Activated naive CD4-positive, alpha-beta T cell treated with anti-CD3 and anti-CD28 coated beads for 36 hours (primary cell): ENCODE measurements at regions not wholly inside any gene's neighbourhood (a gene's known extent, or its start where the extent isn't known, plus 50 kb on each side); places are given as distances from the start of the nearest gene placed in this dataset.
"Not testable (repeated sequence)": the region's sequence is repeated elsewhere in the genome, so short reads cannot be mapped to it uniquely, and the experiment has no call there.

ENCODE experiments used
- CTCF ChIA-PET: fragments of 350-600 bp; sonication (Branson Sonifier 250); formaldehyde crosslinking; loops from one replicate; lab custom pipeline; 2021; ENCODE audit warnings: antibody characterized with exemption; lab: Charles Lee
- DNase-seq: peaks from one replicate; pipeline ENCODE4 v3.0.0-alpha.2; 2020
- H3K27ac Mint-ChIP-seq: one replicate; pipeline ENCODE4 v1.8.0; 2021; ENCODE audit warnings: mild to moderate bottlenecking, mixed read lengths
- H3K27me3 Mint-ChIP-seq: one replicate; pipeline ENCODE4 v1.8.0; 2021; ENCODE audit warnings: low read depth, mixed read lengths
- H3K36me3 Mint-ChIP-seq: one replicate; pipeline ENCODE4 v1.8.0; 2021; ENCODE audit warnings: low read depth, mixed read lengths
- H3K4me1 Mint-ChIP-seq: one replicate; pipeline ENCODE4 v1.8.0; 2021; ENCODE audit warnings: low read depth, mixed read lengths
- H3K4me3 Mint-ChIP-seq: one replicate; pipeline ENCODE4 v1.8.0; 2021; ENCODE audit warnings: mild to moderate bottlenecking, moderate library complexity, mixed read lengths
- H3K9me3 Mint-ChIP-seq: one replicate; pipeline ENCODE4 v1.8.0; 2021; ENCODE audit warnings: mixed read lengths
- intact Hi-C: fragments of 100-400 bp; cut with micrococcal nuclease; formaldehyde crosslinking; loops from one replicate; pipeline ENCODE4 v1.15.1; 2023

GRCh38 chr4:64911846-64912245 is 502.6 kb upstream of the TECRL start:
- intact Hi-C loops, result no loop called here
- H3K4me3 Mint-ChIP-seq, result no peak overlapping the region

GRCh38 chr4:64903986-64904385 is 494.7 kb upstream of the TECRL start:
- Mint-ChIP-seq H3K9me3 (no peaks in the 10 kb centered on the region), H3K4me1 (no peaks in the 10 kb centered on the region)
- intact Hi-C loops, result no loop called here

More at GRCh38 chr4:64911846-64912245, 502.6 kb upstream of the TECRL start:
- no peaks in the 10 kb centered on the region for H3K36me3 Mint-ChIP-seq
- H3K27me3 Mint-ChIP-seq, result no peaks in the 10 kb centered on the region
- H3K9me3 Mint-ChIP-seq, result peaks cover 6% of the 10 kb centered on the region
- no peak overlapping the region for H3K27ac Mint-ChIP-seq
- DNase-seq, result no peak
- no peaks in the 10 kb centered on the region for H3K4me1 Mint-ChIP-seq
- CTCF ChIA-PET, result no interaction called here

GRCh38 chr4:64899563-64899962 is 490.3 kb upstream of the TECRL start:
- H3K4me1 Mint-ChIP-seq, result no peaks in the 10 kb centered on the region
- peaks cover 2% of the 10 kb centered on the region for H3K9me3 Mint-ChIP-seq
- intact Hi-C loops, result no loop called here
- DNase-seq, result no peak
- H3K27me3 Mint-ChIP-seq, result no peaks in the 10 kb centered on the region
- no peaks in the 10 kb centered on the region for H3K36me3 Mint-ChIP-seq
- no peak overlapping the region for H3K4me3 Mint-ChIP-seq
- CTCF ChIA-PET, result no interaction called here
- H3K27ac Mint-ChIP-seq, result no peak overlapping the region

More at GRCh38 chr4:64903986-64904385, 494.7 kb upstream of the TECRL start:
- H3K27ac Mint-ChIP-seq, result no peak overlapping the region
- no peak overlapping the region for H3K4me3 Mint-ChIP-seq
- no peaks in the 10 kb centered on the region for H3K27me3 Mint-ChIP-seq
- CTCF ChIA-PET, result no interaction called here
- H3K36me3 Mint-ChIP-seq, result no peaks in the 10 kb centered on the region
- DNase-seq, result no peak

- H3K36me3 Mint-ChIP-seq, H3K9me3 Mint-ChIP-seq, H3K27ac Mint-ChIP-seq, H3K27me3 Mint-ChIP-seq, H3K4me1 Mint-ChIP-seq, intact Hi-C loops, CTCF ChIA-PET, H3K4me3 Mint-ChIP-seq, DNase-seq: not testable (repeated sequence)
Measured at GRCh38 chr4:64899030-64899429, 489.8 kb upstream of the TECRL start.

- Mint-ChIP-seq H3K27ac (no peak overlapping the region), H3K4me1 (no peaks in the 10 kb centered on the region), H3K27me3 (no peaks in the 10 kb centered on the region), H3K4me3 (no peak overlapping the region), H3K9me3 (peaks cover 3% of the 10 kb centered on the region), H3K36me3 (no peaks in the 10 kb centered on the region)
- intact Hi-C loops, result no loop called here
- CTCF ChIA-PET, result no interaction called here
- DNase-seq, result no peak
Measured at GRCh38 chr4:64897683-64898082, 488.4 kb upstream of the TECRL start.

- CTCF ChIA-PET, result no interaction called here
Measured at GRCh38 chr4:64895031-64895430, 485.8 kb upstream of the TECRL start.

GRCh38 chr4:64893205-64893604 is 484.0 kb upstream of the TECRL start:
- H3K4me3 Mint-ChIP-seq, result no peak overlapping the region
- H3K9me3 Mint-ChIP-seq, result peaks cover 3% of the 10 kb centered on the region
- CTCF ChIA-PET, result no interaction called here
- no peak for DNase-seq
- H3K27ac Mint-ChIP-seq, result no peak overlapping the region
- H3K4me1 Mint-ChIP-seq, result no peaks in the 10 kb centered on the region
- intact Hi-C loops, result no loop called here
- no peaks in the 10 kb centered on the region for H3K36me3 Mint-ChIP-seq
- H3K27me3 Mint-ChIP-seq, result no peaks in the 10 kb centered on the region

More at GRCh38 chr4:64895031-64895430, 485.8 kb upstream of the TECRL start:
- intact Hi-C loops, result no loop called here
- Mint-ChIP-seq H3K4me1 (no peaks in the 10 kb centered on the region), H3K36me3 (no peaks in the 10 kb centered on the region), H3K4me3 (no peak overlapping the region), H3K27ac (no peak overlapping the region), H3K9me3 (peaks cover 3% of the 10 kb centered on the region), H3K27me3 (no peaks in the 10 kb centered on the region)
- no peak for DNase-seq

GRCh38 chr4:64889906-64890610 is 480.8 kb upstream of the TECRL start:
- Mint-ChIP-seq H3K27ac (no peak overlapping the region), H3K4me3 (no peak overlapping the region), H3K36me3 (no peaks in the 10 kb centered on the region), H3K9me3 (peaks cover 4% of the 10 kb centered on the region), H3K4me1 (no peaks in the 10 kb centered on the region), H3K27me3 (no peaks in the 10 kb centered on the region)
- no peak for DNase-seq
- intact Hi-C loops, result no loop called here
- CTCF ChIA-PET, result no interaction called here

- Mint-ChIP-seq H3K4me3 (no peak overlapping the region), H3K27me3 (no peaks in the 10 kb centered on the region), H3K36me3 (no peaks in the 10 kb centered on the region), H3K4me1 (no peaks in the 10 kb centered on the region), H3K27ac (no peak overlapping the region), H3K9me3 (peaks cover 3% of the 10 kb centered on the region)
- no peak for DNase-seq
- CTCF ChIA-PET, result no interaction called here
- intact Hi-C loops, result no loop called here
Measured at GRCh38 chr4:64883087-64883807, 474.0 kb upstream of the TECRL start.

GRCh38 chr4:64882311-64883086 is 473.2 kb upstream of the TECRL start:
- Mint-ChIP-seq H3K27ac (no peak overlapping the region), H3K27me3 (no peaks in the 10 kb centered on the region), H3K9me3 (peaks cover 2% of the 10 kb centered on the region), H3K36me3 (no peaks in the 10 kb centered on the region), H3K4me1 (no peaks in the 10 kb centered on the region), H3K4me3 (no peak overlapping the region)
- intact Hi-C loops, result no loop called here
- DNase-seq, result no peak
- CTCF ChIA-PET, result no interaction called here

GRCh38 chr4:64880557-64880956 is 471.3 kb upstream of the TECRL start:
- CTCF ChIA-PET, result no interaction called here
- Mint-ChIP-seq H3K36me3 (no peaks in the 10 kb centered on the region), H3K27ac (no peak overlapping the region), H3K9me3 (peaks cover 1% of the 10 kb centered on the region), H3K4me3 (no peak overlapping the region), H3K27me3 (no peaks in the 10 kb centered on the region), H3K4me1 (no peaks in the 10 kb centered on the region)
- intact Hi-C loops, result no loop called here
- DNase-seq, result no peak

- Mint-ChIP-seq H3K36me3 (no peaks in the 10 kb centered on the region), H3K27me3 (no peaks in the 10 kb centered on the region), H3K9me3 (peaks cover 1% of the 10 kb centered on the region), H3K4me1 (no peaks in the 10 kb centered on the region), H3K27ac (no peak overlapping the region), H3K4me3 (no peak overlapping the region)
- CTCF ChIA-PET, result no interaction called here
- intact Hi-C loops, result no loop called here
- DNase-seq, result no peak
Measured at GRCh38 chr4:64876021-64876420, 466.8 kb upstream of the TECRL start.
